Transverse colon (tissue), 4 donors: ENCODE measurements at regions not wholly inside any gene's neighbourhood (a gene's known extent, or its start where the extent isn't known, plus 50 kb on each side); places are given as distances from the start of the nearest gene placed in this dataset.
"Not testable (repeated sequence)": the region's sequence is repeated elsewhere in the genome, so short reads cannot be mapped to it uniquely, and the experiment has no call there.

Source experiments
- DNase-seq: peaks from one replicate; pipeline ENCODE4 v3.0.0-alpha.2; 2019
- H3K27ac ChIP-seq, 4 donors: fragments of 200-600 bp; sonication (generic); 2 replicates each; pipeline ENCODE4 v1.5.1; 2016 to 2018; ENCODE audit warnings: inconsistent platforms in 4 of 4
- H3K27me3 ChIP-seq: fragments of 200-600 bp; sonication (generic); 2 replicates; pipeline ENCODE4 v1.5.1; 2017; ENCODE audit warnings: inconsistent platforms
- H3K36me3 ChIP-seq, 4 donors: fragments of 200-600 bp; sonication (generic); 2 replicates each; pipeline ENCODE4 v1.5.1; 2017 to 2019; ENCODE audit warnings: inconsistent platforms in 4 of 4
- H3K4me1 ChIP-seq, 4 donors: fragments of 200-600 bp; sonication (generic); 2 replicates each; pipeline ENCODE4 v1.5.1; 2017 to 2020; ENCODE audit warnings: inconsistent platforms in 4 of 4
- H3K4me3 ChIP-seq, 4 donors: fragments of 200-600 bp; sonication (generic); 1 replicate in 1 of 4; 2 replicates in 3 of 4; pipeline versions ENCODE4 v1.5.1 to v1.6.1; 2017 to 2019; ENCODE audit warnings: inconsistent platforms in 4 of 4
- H3K9me3 ChIP-seq, 2 donors: fragments of 200-600 bp; sonication (generic); 2 replicates each; pipeline ENCODE4 v1.5.1; 2017 to 2019; ENCODE audit warnings: inconsistent platforms in 2 of 2
- EP300 ChIP-seq: sonication (generic); formaldehyde crosslinking; IDR thresholded peaks from one replicate; pipeline ENCODE4 v1.6.1; 2017; ENCODE audit warnings: antibody characterized with exemption, low read depth
- POLR2A ChIP-seq: fragments of 450-650 bp; IDR thresholded peaks from one replicate; pipeline ENCODE4 v1.6.1; 2016; ENCODE audit warnings: antibody characterized with exemption, mild to moderate bottlenecking, moderate library complexity
- POLR2AphosphoS5 ChIP-seq, 3 donors: sonication (generic); formaldehyde crosslinking; IDR thresholded peaks; one replicate each; pipeline ENCODE4 v1.6.1; 2016; ENCODE audit warnings: antibody characterized with exemption in 3 of 3
- WGBS, 2 donors: methylation state at CpG; one replicate each; pipeline ENCODE4 v1.1.5; 2018; ENCODE audit warnings: low coverage in 1 of 2; 5-methylcytosine and 5-hydroxymethylcytosine counted together
- in situ Hi-C, 4 donors: fragments of 200-750 bp; cut with MboI; loops; one replicate each; pipeline versions ENCODE4 v1.15.0 to v1.15.1; 2017; ENCODE audit warnings: low sequenced_read_pairs in 3 of 4, low pct_ligation_motif_present in 1 of 4, low pct_unique_long_range_greater_than_20kb in 1 of 4
- intact Hi-C: fragments of 100-400 bp; cut with DNase I; formaldehyde crosslinking; loops from one replicate; pipeline ENCODE4 v1.15.1; 2023; ENCODE audit warnings: low total_unique reads
- TF ChIP-seq, protein P1 (sequence below), 5 experiments: fragments of 200-600 bp in 3 of 5; fragments of 450-650 bp in 2 of 5; sonication (generic) in 3 of 5; IDR thresholded peaks; 1 replicate in 2 of 5; 2 replicates in 3 of 5; pipeline ENCODE4 v1.5.1; 2016 to 2017; ENCODE audit warnings: antibody characterized with exemption in 5 of 5, inconsistent platforms in 3 of 5, mild to moderate bottlenecking in 2 of 5, moderate library complexity in 1 of 5

GRCh38 chrX:122219735-122220134 is 964.3 kb upstream of the GRIA3 start:
- intact Hi-C loops (no loop called here), in situ Hi-C loops (no loop called here)
- no peaks in the 10 kb centered on the region for H3K9me3 ChIP-seq
- no peaks in the 10 kb centered on the region for H3K36me3 ChIP-seq
- no peak for TF ChIP-seq POLR2A
- H3K4me1 ChIP-seq, result no peaks in the 10 kb centered on the region
- no peak overlapping the region for H3K27ac ChIP-seq
- no peak for DNase-seq
- H3K4me3 ChIP-seq, result no peak overlapping the region
- H3K27me3 ChIP-seq, result no peaks in the 10 kb centered on the region
- 83% methylated on average over 1 to 3 of the region's 3 CpGs for WGBS, 2 donors

GRCh38 chrX:122220644-122221373 is 963.3 kb upstream of the GRIA3 start:
- H3K4me1 ChIP-seq, result no peaks in the 10 kb centered on the region
- H3K27ac ChIP-seq, result no peak overlapping the region
- WGBS, 2 donors, result 58 to 100% methylated on average over 1 to 3 of the region's 3 CpGs
- DNase-seq, result no peak
- no peak overlapping the region for H3K4me3 ChIP-seq
- no peaks in the 10 kb centered on the region for H3K9me3 ChIP-seq
- no peaks in the 10 kb centered on the region for H3K36me3 ChIP-seq
- TF ChIP-seq POLR2AphosphoS5 (IDR thresholded peaks at IDR 0.05) (no peak), POLR2A (no peak), EP300 (no peak)
- TF ChIP-seq, protein P1, sequence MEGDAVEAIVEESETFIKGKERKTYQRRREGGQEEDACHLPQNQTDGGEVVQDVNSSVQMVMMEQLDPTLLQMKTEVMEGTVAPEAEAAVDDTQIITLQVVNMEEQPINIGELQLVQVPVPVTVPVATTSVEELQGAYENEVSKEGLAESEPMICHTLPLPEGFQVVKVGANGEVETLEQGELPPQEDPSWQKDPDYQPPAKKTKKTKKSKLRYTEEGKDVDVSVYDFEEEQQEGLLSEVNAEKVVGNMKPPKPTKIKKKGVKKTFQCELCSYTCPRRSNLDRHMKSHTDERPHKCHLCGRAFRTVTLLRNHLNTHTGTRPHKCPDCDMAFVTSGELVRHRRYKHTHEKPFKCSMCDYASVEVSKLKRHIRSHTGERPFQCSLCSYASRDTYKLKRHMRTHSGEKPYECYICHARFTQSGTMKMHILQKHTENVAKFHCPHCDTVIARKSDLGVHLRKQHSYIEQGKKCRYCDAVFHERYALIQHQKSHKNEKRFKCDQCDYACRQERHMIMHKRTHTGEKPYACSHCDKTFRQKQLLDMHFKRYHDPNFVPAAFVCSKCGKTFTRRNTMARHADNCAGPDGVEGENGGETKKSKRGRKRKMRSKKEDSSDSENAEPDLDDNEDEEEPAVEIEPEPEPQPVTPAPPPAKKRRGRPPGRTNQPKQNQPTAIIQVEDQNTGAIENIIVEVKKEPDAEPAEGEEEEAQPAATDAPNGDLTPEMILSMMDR (IDR thresholded peaks at IDR 0.05), result no peak
- H3K27me3 ChIP-seq, result no peaks in the 10 kb centered on the region
- intact Hi-C loops, result no loop called here
- in situ Hi-C loops, result no loop called here

GRCh38 chrX:122221810-122222209 is 962.3 kb upstream of the GRIA3 start:
- in situ Hi-C loops, H3K36me3 ChIP-seq, H3K4me3 ChIP-seq, H3K27ac ChIP-seq, H3K4me1 ChIP-seq, DNase-seq, H3K27me3 ChIP-seq, H3K9me3 ChIP-seq, intact Hi-C loops: not testable (repeated sequence)
- WGBS, 2 donors, result 49% methylated on average over 4 of the region's 4 CpGs; no CpG with 5 or more reads in 1 of the 2 donors

- H3K4me3 ChIP-seq, H3K27ac ChIP-seq, in situ Hi-C loops, H3K27me3 ChIP-seq, DNase-seq, H3K36me3 ChIP-seq, H3K9me3 ChIP-seq, H3K4me1 ChIP-seq, intact Hi-C loops: not testable (repeated sequence)
- WGBS, 2 donors, result 66% methylated on average over 9 of the region's 9 CpGs; no CpG with 5 or more reads in 1 of the 2 donors
Measured at GRCh38 chrX:122224137-122224536, 959.9 kb upstream of the GRIA3 start.

GRCh38 chrX:122238801-122239200 is 945.3 kb upstream of the GRIA3 start:
- no peaks in the 10 kb centered on the region for H3K36me3 ChIP-seq
- H3K27me3 ChIP-seq, result no peaks in the 10 kb centered on the region
- H3K4me1 ChIP-seq, result no peaks in the 10 kb centered on the region
- no peaks in the 10 kb centered on the region for H3K9me3 ChIP-seq
- intact Hi-C loops (no loop called here), in situ Hi-C loops (no loop called here)
- H3K4me3 ChIP-seq, result no peak overlapping the region
- no peak overlapping the region for H3K27ac ChIP-seq
- TF ChIP-seq, protein P1 (IDR thresholded peaks at IDR 0.05), result no peak
- TF ChIP-seq POLR2A (no peak), EP300 (no peak)
- no peak for DNase-seq

GRCh38 chrX:122241959-122242358 is 942.1 kb upstream of the GRIA3 start:
- no peaks in the 10 kb centered on the region for H3K36me3 ChIP-seq
- no peaks in the 10 kb centered on the region for H3K9me3 ChIP-seq
- TF ChIP-seq, protein P1 (IDR thresholded peaks at IDR 0.05), result no peak
- TF ChIP-seq POLR2A (no peak), POLR2AphosphoS5 (IDR thresholded peaks at IDR 0.05) (no peak), EP300 (no peak)
- intact Hi-C loops (no loop called here), in situ Hi-C loops (no loop called here)
- no peak overlapping the region for H3K4me3 ChIP-seq
- no peak for DNase-seq
- no peak overlapping the region for H3K27ac ChIP-seq
- H3K27me3 ChIP-seq, result no peaks in the 10 kb centered on the region
- WGBS, 2 donors, result 78% methylated on average over 7 of the region's 7 CpGs; no CpG with 5 or more reads in 1 of the 2 donors
- H3K4me1 ChIP-seq, result no peaks in the 10 kb centered on the region
